WTC11 (cell line): ENCODE measurements at regions not wholly inside any gene's neighbourhood (a gene's known extent, or its start where the extent isn't known, plus 50 kb on each side); places are given as distances from the start of the nearest gene placed in this dataset.

Source experiments
- ATAC-seq: fragments of 200-7000 bp; cut with Tn5 transposase; 2 replicates; pipeline ENCODE4 v1.10.0; 2021; ENCODE audit warnings: mild to moderate bottlenecking, moderate library complexity
- CTCF ChIA-PET: fragments of 300-600 bp; sonication (Branson Sonifier 250); formaldehyde crosslinking; loops from one replicate; lab custom pipeline; 2021; ENCODE audit warnings: antibody characterized with exemption; lab: Charles Lee
- POLR2A ChIA-PET: fragments of 350-600 bp; sonication (Branson Sonifier 250); formaldehyde crosslinking; loops from one replicate; lab custom pipeline; 2021; ENCODE audit warnings: antibody characterized with exemption; lab: Charles Lee
- DNase-seq: peaks from one replicate; pipeline ENCODE4 v3.0.0; 2021; ENCODE audit warnings: low spot score
- H3K27ac Mint-ChIP-seq: 2 replicates; pipeline ENCODE4 v1.8.0; 2021; ENCODE audit warnings: mixed read lengths
- H3K27me3 Mint-ChIP-seq: 2 replicates; pipeline ENCODE4 v1.8.0; 2021; ENCODE audit warnings: low read depth, mild to moderate bottlenecking, moderate library complexity, mixed read lengths
- H3K36me3 Mint-ChIP-seq: 2 replicates; pipeline ENCODE4 v1.8.0; 2021; ENCODE audit warnings: mixed read lengths
- H3K4me1 Mint-ChIP-seq: 2 replicates; pipeline ENCODE4 v1.8.0; 2022; ENCODE audit warnings: mixed read lengths
- H3K4me3 Mint-ChIP-seq: 2 replicates; pipeline ENCODE4 v1.8.0; 2021; ENCODE audit warnings: mild to moderate bottlenecking, moderate library complexity, mixed read lengths
- H3K9me3 Mint-ChIP-seq: 2 replicates; pipeline ENCODE4 v1.8.0; 2021; ENCODE audit warnings: mixed read lengths
- AFF4 ChIP-seq: sonication (generic); formaldehyde crosslinking; IDR thresholded peaks from 2 replicates; pipeline ENCODE4 v1.8.1; 2023; ENCODE audit warnings: mild to moderate bottlenecking, missing genetic modification reagents, borderline replicate concordance
- EMX1 ChIP-seq: fragments of 250-450 bp; sonication (Bioruptor Pico); IDR thresholded peaks from 2 replicates; pipeline ENCODE4 v1.8.0; 2021; ENCODE audit warnings: mild to moderate bottlenecking
- FOXK1 ChIP-seq: sonication (generic); formaldehyde crosslinking; IDR thresholded peaks from 2 replicates; pipeline ENCODE4 v1.8.0; 2022; ENCODE audit warnings: mild to moderate bottlenecking, moderate library complexity, missing genetic modification reagents
- FOXP4 ChIP-seq: sonication (generic); formaldehyde crosslinking; IDR thresholded peaks from 2 replicates; pipeline ENCODE4 v1.8.0; 2022; ENCODE audit warnings: mild to moderate bottlenecking, missing genetic modification reagents
- GTF2I ChIP-seq: fragments of 250-450 bp; sonication (Bioruptor Pico); conservative IDR thresholded peaks from 2 replicates; pipeline ENCODE4 v1.4.0; 2021; ENCODE audit warnings: mild to moderate bottlenecking
- HMGXB4 ChIP-seq: sonication (generic); formaldehyde crosslinking; IDR thresholded peaks from 2 replicates; pipeline ENCODE4 v1.8.1; 2023; ENCODE audit warnings: mild to moderate bottlenecking, moderate library complexity, missing genetic modification reagents
- KAT7 ChIP-seq: sonication (generic); formaldehyde crosslinking; IDR thresholded peaks from 2 replicates; pipeline ENCODE4 v1.8.1; 2023; ENCODE audit warnings: missing genetic modification reagents, mild to moderate bottlenecking, borderline replicate concordance
- NFATC4 ChIP-seq: fragments of 250-450 bp; sonication (Bioruptor Pico); IDR thresholded peaks from 2 replicates; pipeline ENCODE4 v1.9.0; 2021; ENCODE audit warnings: mild to moderate bottlenecking
- NFYB ChIP-seq: sonication (generic); formaldehyde crosslinking; conservative IDR thresholded peaks from 2 replicates; pipeline ENCODE4 v1.8.0; 2022; ENCODE audit warnings: low read depth, missing genetic modification reagents
- SMAD3 ChIP-seq: sonication (generic); formaldehyde crosslinking; IDR thresholded peaks from 2 replicates; pipeline ENCODE4 v1.8.0; 2022; ENCODE audit warnings: missing genetic modification reagents, mild to moderate bottlenecking, borderline replicate concordance
- SMAD4 ChIP-seq: sonication (generic); formaldehyde crosslinking; IDR thresholded peaks from 2 replicates; pipeline ENCODE4 v1.8.0; 2022; ENCODE audit warnings: mild to moderate bottlenecking, missing genetic modification reagents
- TEAD4 ChIP-seq: sonication (generic); formaldehyde crosslinking; IDR thresholded peaks from 2 replicates; pipeline ENCODE4 v1.8.0; 2022; ENCODE audit warnings: mild to moderate bottlenecking, missing genetic modification reagents
- ZNF396 ChIP-seq: fragments of 250-450 bp; sonication (Bioruptor Pico); IDR thresholded peaks from 2 replicates; pipeline ENCODE4 v1.8.0; 2021; ENCODE audit warnings: mild to moderate bottlenecking, moderate library complexity, borderline replicate concordance
- ZNF416 ChIP-seq: fragments of 250-450 bp; sonication (Bioruptor Pico); IDR thresholded peaks from 2 replicates; pipeline ENCODE4 v1.9.0; 2021; ENCODE audit warnings: mild to moderate bottlenecking, inconsistent platforms
- ZNF425 ChIP-seq: fragments of 250-450 bp; sonication (Bioruptor Pico); conservative IDR thresholded peaks from 2 replicates; pipeline ENCODE4 v1.9.0; 2021; ENCODE audit warnings: mild to moderate bottlenecking
- TF ChIP-seq, protein P1 (sequence below): fragments of 250-450 bp; sonication (Bioruptor Pico); IDR thresholded peaks from 2 replicates; pipeline ENCODE4 v1.9.0; 2021; ENCODE audit warnings: mild to moderate bottlenecking
- TF ChIP-seq, protein P2 (sequence below): sonication (generic); formaldehyde crosslinking; IDR thresholded peaks from 2 replicates; pipeline ENCODE4 v1.8.1; 2022; ENCODE audit warnings: low read depth, mild to moderate bottlenecking, moderate library complexity, missing genetic modification reagents, borderline replicate concordance
- TF ChIP-seq, protein P3 (sequence below): sonication (generic); formaldehyde crosslinking; IDR thresholded peaks from 2 replicates; pipeline ENCODE4 v1.8.0; 2022; ENCODE audit warnings: mild to moderate bottlenecking, missing genetic modification reagents
- TF ChIP-seq, protein P4 (sequence below): sonication (generic); formaldehyde crosslinking; IDR thresholded peaks from 2 replicates; pipeline ENCODE4 v1.8.1; 2022; ENCODE audit warnings: missing genetic modification reagents, borderline replicate concordance
- TF ChIP-seq, protein P5 (sequence below): fragments of 250-450 bp; sonication (Bioruptor Pico); IDR thresholded peaks from 2 replicates; pipeline ENCODE4 v1.9.0; 2021; ENCODE audit warnings: mild to moderate bottlenecking

- TF ChIP-seq ZNF396 (CRISPR knock-in tag): no peak
- TF ChIP-seq, all 79 proteins: peak for 0
Measured at GRCh38 chr5:125138266-125138665, 391.8 kb upstream of the ZNF608 start (continued).

DNA sequence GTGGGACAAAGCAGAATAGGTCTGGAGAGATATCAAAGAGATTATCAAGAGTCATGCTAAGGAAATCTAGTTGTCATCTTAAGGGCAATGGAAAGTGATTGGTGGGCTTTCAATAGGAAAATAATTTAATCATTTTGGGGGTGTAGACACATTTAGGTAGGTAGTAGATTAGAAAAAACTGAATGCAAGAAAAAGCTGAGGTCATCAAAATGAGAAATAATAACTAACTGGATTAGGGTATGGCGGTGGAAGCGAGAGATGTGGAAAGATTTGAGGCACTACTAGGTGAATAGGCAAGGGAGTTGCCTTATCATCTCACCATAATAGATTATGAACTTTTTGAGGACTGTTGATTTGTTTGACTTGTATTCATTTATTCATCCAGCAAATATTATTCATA lies 393.2 kb upstream of the ZNF608 start:
- peaks cover 14% of the 10 kb centered on the region for H3K4me1 Mint-ChIP-seq
- TF ChIP-seq ZNF425 (no peak), ZNF396 (CRISPR knock-in tag) (no peak), FOXK1 (no peak), ZNF416 (CRISPR knock-in tag) (no peak), SMAD3 (no peak), HMGXB4 (CRISPR knock-in tag) (no peak), SMAD4 (CRISPR knock-in tag) (no peak), AFF4 (CRISPR knock-in tag) (no peak), GTF2I (CRISPR knock-in tag) (no peak), EMX1 (CRISPR knock-in tag) (no peak), NFATC4 (CRISPR knock-in tag) (no peak), TEAD4 (CRISPR knock-in tag) (no peak), KAT7 (CRISPR knock-in tag) (no peak), NFYB (CRISPR knock-in tag) (no peak), FOXP4 (CRISPR knock-in tag) (no peak)
- TF ChIP-seq, protein P1, sequence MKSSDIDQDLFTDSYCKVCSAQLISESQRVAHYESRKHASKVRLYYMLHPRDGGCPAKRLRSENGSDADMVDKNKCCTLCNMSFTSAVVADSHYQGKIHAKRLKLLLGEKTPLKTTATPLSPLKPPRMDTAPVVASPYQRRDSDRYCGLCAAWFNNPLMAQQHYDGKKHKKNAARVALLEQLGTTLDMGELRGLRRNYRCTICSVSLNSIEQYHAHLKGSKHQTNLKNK: no peak
- TF ChIP-seq, protein P2, sequence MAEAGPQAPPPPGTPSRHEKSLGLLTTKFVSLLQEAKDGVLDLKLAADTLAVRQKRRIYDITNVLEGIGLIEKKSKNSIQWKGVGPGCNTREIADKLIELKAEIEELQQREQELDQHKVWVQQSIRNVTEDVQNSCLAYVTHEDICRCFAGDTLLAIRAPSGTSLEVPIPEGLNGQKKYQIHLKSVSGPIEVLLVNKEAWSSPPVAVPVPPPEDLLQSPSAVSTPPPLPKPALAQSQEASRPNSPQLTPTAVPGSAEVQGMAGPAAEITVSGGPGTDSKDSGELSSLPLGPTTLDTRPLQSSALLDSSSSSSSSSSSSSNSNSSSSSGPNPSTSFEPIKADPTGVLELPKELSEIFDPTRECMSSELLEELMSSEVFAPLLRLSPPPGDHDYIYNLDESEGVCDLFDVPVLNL (CRISPR knock-in tag): no peak
- TF ChIP-seq, protein P3, sequence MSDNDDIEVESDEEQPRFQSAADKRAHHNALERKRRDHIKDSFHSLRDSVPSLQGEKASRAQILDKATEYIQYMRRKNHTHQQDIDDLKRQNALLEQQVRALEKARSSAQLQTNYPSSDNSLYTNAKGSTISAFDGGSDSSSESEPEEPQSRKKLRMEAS: no peak
- TF ChIP-seq, protein P4, sequence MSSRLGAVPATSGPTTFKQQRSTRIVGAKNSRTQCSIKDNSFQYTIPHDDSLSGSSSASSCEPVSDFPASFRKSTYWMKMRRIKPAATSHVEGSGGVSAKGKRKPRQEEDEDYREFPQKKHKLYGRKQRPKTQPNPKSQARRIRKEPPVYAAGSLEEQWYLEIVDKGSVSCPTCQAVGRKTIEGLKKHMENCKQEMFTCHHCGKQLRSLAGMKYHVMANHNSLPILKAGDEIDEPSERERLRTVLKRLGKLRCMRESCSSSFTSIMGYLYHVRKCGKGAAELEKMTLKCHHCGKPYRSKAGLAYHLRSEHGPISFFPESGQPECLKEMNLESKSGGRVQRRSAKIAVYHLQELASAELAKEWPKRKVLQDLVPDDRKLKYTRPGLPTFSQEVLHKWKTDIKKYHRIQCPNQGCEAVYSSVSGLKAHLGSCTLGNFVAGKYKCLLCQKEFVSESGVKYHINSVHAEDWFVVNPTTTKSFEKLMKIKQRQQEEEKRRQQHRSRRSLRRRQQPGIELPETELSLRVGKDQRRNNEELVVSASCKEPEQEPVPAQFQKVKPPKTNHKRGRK (CRISPR knock-in tag): no peak
- TF ChIP-seq, protein P5, sequence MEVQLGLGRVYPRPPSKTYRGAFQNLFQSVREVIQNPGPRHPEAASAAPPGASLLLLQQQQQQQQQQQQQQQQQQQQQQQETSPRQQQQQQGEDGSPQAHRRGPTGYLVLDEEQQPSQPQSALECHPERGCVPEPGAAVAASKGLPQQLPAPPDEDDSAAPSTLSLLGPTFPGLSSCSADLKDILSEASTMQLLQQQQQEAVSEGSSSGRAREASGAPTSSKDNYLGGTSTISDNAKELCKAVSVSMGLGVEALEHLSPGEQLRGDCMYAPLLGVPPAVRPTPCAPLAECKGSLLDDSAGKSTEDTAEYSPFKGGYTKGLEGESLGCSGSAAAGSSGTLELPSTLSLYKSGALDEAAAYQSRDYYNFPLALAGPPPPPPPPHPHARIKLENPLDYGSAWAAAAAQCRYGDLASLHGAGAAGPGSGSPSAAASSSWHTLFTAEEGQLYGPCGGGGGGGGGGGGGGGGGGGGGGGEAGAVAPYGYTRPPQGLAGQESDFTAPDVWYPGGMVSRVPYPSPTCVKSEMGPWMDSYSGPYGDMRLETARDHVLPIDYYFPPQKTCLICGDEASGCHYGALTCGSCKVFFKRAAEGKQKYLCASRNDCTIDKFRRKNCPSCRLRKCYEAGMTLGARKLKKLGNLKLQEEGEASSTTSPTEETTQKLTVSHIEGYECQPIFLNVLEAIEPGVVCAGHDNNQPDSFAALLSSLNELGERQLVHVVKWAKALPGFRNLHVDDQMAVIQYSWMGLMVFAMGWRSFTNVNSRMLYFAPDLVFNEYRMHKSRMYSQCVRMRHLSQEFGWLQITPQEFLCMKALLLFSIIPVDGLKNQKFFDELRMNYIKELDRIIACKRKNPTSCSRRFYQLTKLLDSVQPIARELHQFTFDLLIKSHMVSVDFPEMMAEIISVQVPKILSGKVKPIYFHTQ: no peak
- CTCF ChIA-PET: no interaction called here
- ATAC-seq (no peak), DNase-seq (no peak)
- H3K36me3 Mint-ChIP-seq: no peaks in the 10 kb centered on the region; the same call in 1 of the 2 replicates
- H3K4me3 Mint-ChIP-seq: no peak overlapping the region
- H3K27ac Mint-ChIP-seq: no peak overlapping the region
- H3K9me3 Mint-ChIP-seq: peaks cover 14% of the 10 kb centered on the region
- POLR2A ChIA-PET: no interaction called here
- no peaks in the 10 kb centered on the region for H3K27me3 Mint-ChIP-seq
